Kidney (tissue), 13 donors: ENCODE measurements at regions not wholly inside any gene's neighbourhood (a gene's known extent, or its start where the extent isn't known, plus 50 kb on each side); places are given as distances from the start of the nearest gene placed in this dataset.

ENCODE experiments used
- DNase-seq, 5 donors: peaks; one replicate each; pipeline ENCODE4 v3.0.0-alpha.2; 2013 to 2020
- FAIRE-seq: peaks from 2 replicates; lab custom pipeline; 2012; peaks lifted over from hg19 to GRCh38; lab: Jason Lieb, UNC
- H3K27ac ChIP-seq, 2 donors: one replicate each; pipeline ENCODE4 v1.7.0; 2013; ENCODE audit warnings: low read depth in 2 of 2, low read length in 2 of 2, inconsistent platforms in 1 of 2
- H3K27me3 ChIP-seq: one replicate; pipeline ENCODE4 v1.7.1; 2013; ENCODE audit warnings: low read length, inconsistent platforms; ENCODE audit not compliant: control insufficient read depth, insufficient read depth
- H3K36me3 ChIP-seq, 3 donors: one replicate each; pipeline versions ENCODE4 v1.7.0 to v1.7.1; 2013; ENCODE audit warnings: low read length in 3 of 3, control low read depth in 1 of 3, inconsistent platforms in 1 of 3; ENCODE audit not compliant: insufficient read depth in 3 of 3, control insufficient read depth in 2 of 3
- H3K4me1 ChIP-seq, 3 donors: one replicate each; pipeline versions ENCODE4 v1.7.0 to v1.7.1; 2013; ENCODE audit warnings: low read length in 3 of 3, inconsistent platforms in 1 of 3, low read depth in 1 of 3; ENCODE audit not compliant: control insufficient read depth in 2 of 3, insufficient read depth in 2 of 3
- H3K4me3 ChIP-seq, 3 donors: one replicate each; pipeline versions ENCODE4 v1.7.0 to v1.8.1; 2013; ENCODE audit warnings: low read length in 3 of 3, control low read depth in 1 of 3, inconsistent platforms in 1 of 3
- H3K9ac ChIP-seq, 3 donors: one replicate each; pipeline versions ENCODE4 v1.7.0 to v1.7.1; 2013; ENCODE audit warnings: low read length in 3 of 3, control low read depth in 1 of 3, inconsistent platforms in 1 of 3
- H3K9me3 ChIP-seq, 3 donors: one replicate each; pipeline versions ENCODE4 v1.7.0 to v1.7.1; 2013; ENCODE audit warnings: low read length in 3 of 3, control low read depth in 1 of 3, inconsistent platforms in 1 of 3; ENCODE audit not compliant: control insufficient read depth in 2 of 3, insufficient read depth in 1 of 3
- CTCF ChIP-seq: IDR thresholded peaks from 3 replicates; pipeline ENCODE4 v1.5.1; 2012; ENCODE audit warnings: mild to moderate bottlenecking, moderate library complexity, borderline replicate concordance; ENCODE audit not compliant: insufficient read depth; ENCODE audit errors: extremely low read depth
- intact Hi-C: fragments of 100-400 bp; cut with DNase I; formaldehyde crosslinking; loops from one replicate; pipeline ENCODE4 v1.11.1; 2022
- donor health status: control.
- donor health status: control.
- donor health status: control.
- donor health status: control.
- donor health status: control.
- donor health status: DM: yes; HTN: yes; CAD: no.
- donor health status: Normal renal cell carcinoma (clear cell type).

- Histone ChIP-seq H3K27ac (no peak overlapping the region), H3K4me3 (no peak overlapping the region), H3K9ac (no peak overlapping the region), H3K9me3 (peaks cover 0 to 2% (median 0%) of the 10 kb centered on the region in 3 donors), H3K27me3 (no peaks in the 10 kb centered on the region), H3K36me3 (no peaks in the 10 kb centered on the region), H3K4me1 (no peaks in the 10 kb centered on the region)
- DNase-seq (no peak), FAIRE-seq (no peak)
- intact Hi-C loops, result no loop called here
- TF ChIP-seq CTCF, result no peak
Measured at GRCh38 chr12:17778242-17778641, 311.8 kb downstream of the RERGL start.

GRCh38 chr12:17763366-17763765 is 326.6 kb downstream of the RERGL start:
- no peak overlapping the region for H3K27ac ChIP-seq
- H3K27me3 ChIP-seq, result no peaks in the 10 kb centered on the region
- H3K36me3 ChIP-seq, result no peaks in the 10 kb centered on the region
- no peak overlapping the region for H3K9ac ChIP-seq
- TF ChIP-seq CTCF, result no peak
- H3K9me3 ChIP-seq, result peaks cover 0 to 3% (median 2%) of the 10 kb centered on the region in 3 donors
- intact Hi-C loops, result no loop called here
- DNase-seq (no peak), FAIRE-seq (no peak)
- H3K4me1 ChIP-seq, result no peaks in the 10 kb centered on the region
- no peak overlapping the region for H3K4me3 ChIP-seq

GRCh38 chr12:17759982-17760381 is 330.0 kb downstream of the RERGL start:
- H3K36me3 ChIP-seq, result no peaks in the 10 kb centered on the region
- no peak overlapping the region for H3K27ac ChIP-seq
- H3K4me3 ChIP-seq, result no peak overlapping the region
- intact Hi-C loops, result no loop called here
- H3K4me1 ChIP-seq, result no peaks in the 10 kb centered on the region
- DNase-seq (no peak), FAIRE-seq (no peak)
- H3K9ac ChIP-seq, result no peak overlapping the region
- H3K27me3 ChIP-seq, result no peaks in the 10 kb centered on the region
- peaks cover 0 to 6% (median 0%) of the 10 kb centered on the region in 3 donors for H3K9me3 ChIP-seq
- no peak for TF ChIP-seq CTCF
